GM21381 (cell line): ENCODE measurements at regions not wholly inside any gene's neighbourhood (a gene's known extent, or its start where the extent isn't known, plus 50 kb on each side); places are given as distances from the start of the nearest gene placed in this dataset.
"Not testable (repeated sequence)": the region's sequence is repeated elsewhere in the genome, so short reads cannot be mapped to it uniquely, and the experiment has no call there.

ENCODE experiments used
- ATAC-seq: cut with Tn5 transposase; IDR thresholded peaks from one replicate; pipeline ENCODE4 v1.9.1; 2021; ENCODE audit warnings: mild to moderate bottlenecking, moderate library complexity; ENCODE audit not compliant: unreplicated experiment

DNA sequence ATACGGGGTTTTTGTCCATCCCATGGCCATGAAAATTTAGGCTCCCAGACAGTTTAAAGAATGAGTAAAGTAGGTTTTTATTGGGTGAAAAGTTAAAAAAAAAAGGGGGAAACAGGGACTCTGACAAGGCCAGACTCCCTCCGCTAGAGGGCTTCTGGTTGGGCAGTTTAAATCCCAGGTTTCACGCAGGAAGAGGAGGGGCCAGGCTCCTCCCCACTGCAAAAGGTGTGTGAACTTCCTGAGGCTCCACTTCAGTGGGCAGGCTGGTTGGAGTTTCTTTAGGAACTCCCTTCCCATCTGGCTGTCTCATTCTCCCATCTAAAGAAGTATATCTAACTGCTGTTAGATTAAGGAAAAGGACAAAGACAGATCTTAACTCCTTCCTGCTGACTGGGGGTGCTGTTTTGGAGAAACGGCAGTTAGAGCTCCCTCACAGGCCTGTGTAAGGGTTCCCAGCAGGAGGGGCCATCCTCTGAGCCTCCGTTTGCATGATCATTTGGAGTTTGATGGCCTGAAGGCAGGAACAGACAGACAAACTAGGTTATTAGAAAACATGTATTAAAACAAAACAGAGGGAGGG lies 1160.7 kb downstream of the CNTNAP5 start:
- ATAC-seq = no peak

DNA sequence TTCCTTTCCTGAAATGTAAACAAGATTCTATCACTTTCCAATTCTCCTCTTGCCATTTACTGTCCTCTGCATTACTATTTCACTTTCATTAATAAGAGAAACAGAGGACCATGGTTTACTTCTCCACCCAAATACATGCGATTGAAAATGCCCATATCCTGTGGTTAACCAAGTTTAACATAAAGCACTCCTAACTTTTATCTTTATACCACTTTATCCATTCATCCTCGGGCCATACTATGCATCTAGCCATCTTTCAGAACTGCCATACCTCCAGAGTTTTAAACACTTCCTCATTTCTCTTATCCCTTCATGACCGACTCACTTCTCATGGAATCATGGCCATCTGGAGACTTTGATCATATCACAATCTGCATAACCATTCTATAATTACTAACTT lies 1182.3 kb downstream of the CNTNAP5 start:
- ATAC-seq = no peak

DNA sequence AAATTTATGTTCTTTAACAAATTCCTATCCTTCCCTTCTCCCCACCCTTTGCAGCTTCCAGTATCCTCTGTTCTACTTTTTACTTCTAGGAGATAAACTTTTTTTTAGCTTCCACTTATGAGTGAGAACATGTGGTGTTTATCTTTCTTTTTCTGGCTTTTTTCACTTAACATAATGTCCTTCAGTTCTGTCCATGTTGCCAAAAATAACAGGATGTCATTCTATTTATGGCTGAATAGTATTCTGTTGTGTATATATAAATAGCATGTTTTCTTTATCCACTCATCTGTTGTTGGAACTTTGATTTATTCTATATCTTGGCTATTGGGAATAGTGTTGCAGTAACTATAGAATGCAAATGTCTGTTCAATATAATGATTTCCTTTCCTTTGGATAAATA lies 1191.2 kb downstream of the CNTNAP5 start:
- no peak for ATAC-seq

DNA sequence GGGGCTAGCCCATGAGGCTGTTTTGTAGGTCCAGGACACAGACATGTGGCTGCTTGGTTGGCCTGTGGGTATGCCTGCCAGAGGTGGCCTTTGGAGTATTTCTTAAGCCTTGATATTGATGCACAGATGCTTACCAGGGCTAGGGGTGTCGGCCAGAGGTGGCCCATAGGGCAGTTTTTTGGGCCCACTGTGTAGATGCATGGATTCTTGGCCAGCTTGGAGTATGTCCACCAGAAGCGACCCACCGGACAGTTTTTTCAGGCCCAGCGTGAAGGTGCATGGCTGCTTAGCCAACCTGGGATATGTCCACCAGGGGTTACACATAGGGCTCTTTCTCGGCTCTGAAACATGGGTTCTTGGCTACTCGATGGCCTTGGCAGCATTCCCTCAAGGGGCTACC lies 1199.1 kb downstream of the CNTNAP5 start:
- ATAC-seq = no peak

DNA sequence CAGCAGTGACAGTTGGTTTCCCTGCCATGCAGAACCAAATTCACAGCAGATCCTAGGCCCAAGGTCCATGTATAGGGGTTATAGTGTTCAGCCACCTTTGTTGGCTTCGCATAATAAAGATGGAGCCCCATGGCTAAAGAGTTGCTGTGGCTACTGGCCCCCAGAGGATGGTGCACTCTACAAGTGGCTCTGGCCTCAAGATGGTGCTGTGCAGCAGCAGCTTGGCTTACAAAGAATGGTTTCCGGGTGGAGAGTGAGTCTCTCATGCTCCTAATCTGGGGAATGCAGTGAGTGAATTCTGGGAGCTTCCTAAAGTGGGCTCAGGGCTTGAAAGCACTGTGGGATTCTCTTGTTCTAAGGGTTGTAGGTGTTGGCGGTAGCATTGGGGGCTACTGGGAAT lies 1199.7 kb downstream of the CNTNAP5 start:
- ATAC-seq = no peak

DNA sequence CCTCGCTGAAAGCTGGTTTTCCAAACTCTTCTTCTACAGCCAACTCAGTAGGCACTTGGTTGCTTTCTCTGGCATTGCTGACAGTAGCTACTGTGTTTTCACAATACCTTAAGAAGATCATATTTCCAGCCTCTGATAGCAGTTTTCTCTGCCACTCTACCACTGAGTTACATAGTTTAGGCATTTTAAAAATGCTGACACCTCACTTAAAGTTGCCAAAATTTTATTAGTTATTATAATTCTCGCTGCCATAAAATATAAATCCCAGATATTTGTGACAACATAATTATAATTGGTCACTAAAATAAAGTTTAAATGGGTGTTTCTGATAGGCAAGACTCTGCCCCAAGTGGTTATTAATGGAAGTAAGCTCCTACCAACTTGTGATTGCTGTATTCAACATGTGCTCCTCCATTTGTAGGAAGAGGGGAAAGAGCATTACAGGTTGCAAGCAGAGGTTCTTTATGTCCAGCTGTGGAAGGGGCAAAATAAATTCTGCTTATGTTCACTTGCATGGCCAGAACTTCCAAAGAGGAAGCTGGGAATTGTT lies 1202.8 kb downstream of the CNTNAP5 start:
- ATAC-seq = no peak

DNA sequence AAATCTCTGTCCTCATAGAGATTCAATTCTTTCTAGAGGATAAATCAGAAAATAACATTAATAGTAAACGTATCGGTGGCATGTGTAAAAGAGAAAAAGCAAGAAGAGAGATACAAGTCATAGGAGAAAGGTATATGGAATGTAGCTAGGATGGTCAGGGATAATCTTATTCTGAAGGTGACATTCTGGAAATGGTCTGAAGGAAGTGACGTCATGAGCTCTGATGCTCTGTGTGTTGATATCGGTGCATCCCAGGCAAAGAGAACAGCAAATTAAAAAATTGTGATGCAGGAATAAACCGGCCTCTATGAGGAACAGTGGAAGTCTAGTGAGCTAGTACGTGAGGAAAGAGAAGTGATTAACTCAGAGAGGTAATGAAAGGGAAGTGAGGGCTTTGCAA lies 1215.8 kb downstream of the CNTNAP5 start:
- ATAC-seq = no peak

DNA sequence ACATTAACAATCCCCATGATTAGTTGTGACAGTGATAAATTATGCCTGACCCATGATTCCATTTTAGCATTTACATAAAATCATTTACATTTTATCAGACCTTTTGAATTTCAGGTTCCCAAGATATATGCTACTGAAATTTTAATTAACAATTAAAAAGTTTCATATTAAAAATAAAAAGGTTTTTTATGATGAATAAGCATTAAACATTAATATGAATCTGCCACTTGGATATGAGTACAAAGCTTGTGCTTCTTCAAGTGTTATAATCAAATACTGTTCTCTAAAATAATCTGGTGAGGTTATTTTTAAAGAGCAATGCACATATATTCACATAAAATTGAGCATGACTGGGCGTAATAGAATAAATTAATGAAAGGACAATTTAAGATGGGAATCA lies 1218.0 kb downstream of the CNTNAP5 start:
- no peak for ATAC-seq

DNA sequence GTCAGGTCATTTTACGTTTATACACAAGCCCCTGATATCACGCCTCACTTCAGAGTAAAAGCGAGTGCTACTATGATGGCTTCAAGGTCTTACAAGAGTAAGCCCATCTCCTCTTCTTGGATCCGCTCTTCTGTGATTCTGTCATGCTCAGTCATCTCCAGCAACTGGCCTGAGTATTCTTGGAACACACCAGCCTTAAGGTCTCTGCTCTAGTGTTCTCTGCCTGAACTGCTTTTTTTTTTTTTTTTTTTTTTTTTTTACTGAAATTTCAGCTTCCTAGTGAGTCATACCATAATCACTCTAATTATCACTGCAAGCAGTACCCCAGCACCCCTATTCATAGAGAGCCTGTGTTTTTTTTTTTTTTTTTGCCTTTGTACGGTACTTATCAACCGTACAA lies 1228.9 kb downstream of the CNTNAP5 start:
- no peak for ATAC-seq

DNA sequence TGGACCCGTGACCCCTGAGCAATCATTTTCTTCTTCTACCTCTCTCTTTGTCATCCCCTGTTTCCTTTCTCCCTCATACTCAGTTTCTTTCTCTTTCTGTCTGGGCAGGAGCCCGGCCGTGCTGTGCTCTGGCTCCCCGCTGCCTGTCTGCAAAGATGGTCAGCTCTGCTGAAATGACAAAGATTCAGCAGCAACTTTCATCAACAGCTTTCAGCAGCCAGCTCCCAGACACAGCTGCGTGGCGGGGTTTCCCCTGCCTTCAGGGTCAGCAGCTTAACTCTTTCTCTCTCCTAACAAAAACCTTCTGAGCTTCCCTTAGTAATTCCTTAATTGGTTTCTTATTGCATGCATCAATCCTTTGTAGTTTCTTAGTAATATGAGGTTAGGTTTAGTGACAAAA lies 1234.4 kb downstream of the CNTNAP5 start:
- ATAC-seq = no peak

DNA sequence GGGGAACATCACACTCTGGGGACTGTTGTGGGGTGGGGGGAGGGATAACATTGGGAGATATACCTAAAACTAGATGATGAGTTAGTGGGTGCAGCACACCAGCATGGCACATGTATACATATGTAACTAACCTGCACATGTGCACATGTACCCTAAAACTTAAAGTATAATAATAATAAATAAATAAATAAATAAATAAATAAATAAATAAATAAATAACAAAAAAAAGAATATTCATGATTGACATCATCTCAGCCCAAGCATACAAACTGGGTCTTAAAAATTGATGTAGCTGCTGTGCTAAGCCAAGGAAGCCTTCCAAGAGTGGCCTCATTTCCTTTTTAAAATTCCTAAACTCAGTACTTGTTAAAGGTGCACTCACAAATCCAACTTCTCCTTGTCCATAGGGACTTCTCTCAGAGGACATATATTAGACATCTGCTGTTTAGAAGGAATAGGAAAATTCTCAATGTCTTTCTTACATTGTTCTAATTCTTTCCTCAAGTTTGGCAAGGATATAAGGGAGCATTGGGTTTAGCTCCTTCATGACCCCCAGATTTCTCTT lies 1235.4 kb downstream of the CNTNAP5 start:
- not testable (repeated sequence) for ATAC-seq

DNA sequence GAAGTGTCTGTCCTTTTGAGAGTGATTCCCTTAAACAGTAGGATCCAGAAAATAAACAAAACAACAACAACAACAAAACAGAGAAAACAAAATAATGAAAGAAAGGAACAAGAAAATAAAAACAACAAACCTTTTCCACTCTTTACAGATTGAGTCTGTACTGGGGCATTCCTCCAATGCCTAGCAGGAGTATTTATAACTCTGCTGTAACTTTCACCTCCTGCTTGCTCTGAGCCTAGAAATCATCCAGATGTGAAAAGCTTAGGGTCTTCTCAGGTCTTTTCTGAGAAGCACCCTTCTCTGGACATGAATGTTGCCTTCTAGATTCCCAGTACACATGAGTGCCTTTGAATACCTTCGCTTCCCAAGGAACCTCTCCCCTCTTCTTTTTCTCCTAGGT lies 1239.4 kb downstream of the CNTNAP5 start:
- ATAC-seq = no peak

DNA sequence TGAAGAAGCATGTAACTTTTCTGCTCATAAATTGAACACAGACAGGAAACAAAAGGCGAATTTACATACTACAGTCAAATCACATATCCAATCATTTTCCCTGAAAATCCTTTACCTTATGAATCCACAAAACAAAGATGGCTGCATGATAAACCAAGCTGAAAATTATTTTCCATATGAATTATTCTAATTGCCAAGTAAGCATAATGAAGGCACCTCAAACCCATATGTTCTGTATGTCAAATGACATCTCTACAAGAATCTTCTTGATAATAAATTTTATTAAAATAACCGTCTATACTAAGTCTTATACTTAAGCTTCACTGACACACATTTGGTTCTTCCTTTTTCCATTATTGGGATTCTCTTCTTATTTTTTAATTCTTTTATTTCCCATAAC lies 1242.6 kb downstream of the CNTNAP5 start:
- ATAC-seq = no peak

DNA sequence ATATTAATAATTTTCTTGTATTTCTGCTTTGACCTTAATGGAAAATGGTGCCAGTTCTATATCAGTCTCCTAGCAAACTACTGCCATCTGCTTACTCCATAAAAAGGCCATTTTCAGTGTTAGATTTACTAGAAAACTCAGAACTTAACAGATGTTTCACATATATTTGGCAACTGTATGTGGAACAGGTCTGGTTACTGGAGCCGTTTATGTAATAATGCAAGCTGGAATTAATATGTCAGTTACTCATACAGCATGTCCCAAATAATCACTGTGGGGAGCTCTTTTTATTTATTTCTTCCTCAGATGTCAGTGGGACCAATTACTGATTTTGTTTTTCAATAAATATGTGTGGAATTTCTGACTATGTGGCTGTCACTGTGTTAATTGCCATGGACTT lies 1247.6 kb downstream of the CNTNAP5 start:
- no peak for ATAC-seq

DNA sequence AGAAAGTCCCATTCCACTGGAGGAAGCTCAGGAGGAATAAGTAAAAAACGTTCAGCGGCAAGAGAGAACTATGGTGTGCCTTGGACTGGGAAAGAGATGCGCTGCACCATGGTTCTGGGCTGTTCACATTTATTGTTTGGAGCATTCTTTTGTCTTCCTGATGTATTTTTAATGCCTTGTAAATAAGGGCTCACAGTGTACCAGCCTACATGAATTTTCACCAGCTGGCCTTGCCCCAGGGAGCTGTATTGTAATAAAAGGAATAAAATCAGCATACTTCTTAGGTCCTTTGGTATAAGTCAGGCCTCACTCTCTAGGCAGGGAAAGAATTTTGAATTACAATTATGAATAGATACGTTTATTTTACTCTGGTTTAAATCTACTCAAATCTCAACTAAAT lies 1249.6 kb downstream of the CNTNAP5 start:
- ATAC-seq = no peak

DNA sequence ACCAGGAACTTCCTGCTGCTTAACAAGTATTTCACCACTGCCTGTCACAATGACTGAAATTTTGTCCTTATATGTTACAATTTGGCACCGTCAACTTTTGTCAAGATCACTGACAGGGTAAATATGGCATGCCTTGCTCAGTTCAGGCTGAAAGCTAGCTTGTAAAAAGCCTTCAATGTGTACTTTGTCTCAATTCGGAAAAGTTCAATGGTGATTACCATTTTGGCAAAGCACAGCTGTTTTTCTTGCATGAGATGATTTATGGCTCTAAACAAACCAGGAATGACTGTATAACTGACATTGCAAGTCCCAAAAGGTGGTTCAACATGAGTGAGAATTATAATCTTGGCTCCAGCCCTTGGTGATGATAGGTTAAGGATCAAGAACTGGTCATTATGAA lies 1255.2 kb downstream of the CNTNAP5 start:
- no peak for ATAC-seq

DNA sequence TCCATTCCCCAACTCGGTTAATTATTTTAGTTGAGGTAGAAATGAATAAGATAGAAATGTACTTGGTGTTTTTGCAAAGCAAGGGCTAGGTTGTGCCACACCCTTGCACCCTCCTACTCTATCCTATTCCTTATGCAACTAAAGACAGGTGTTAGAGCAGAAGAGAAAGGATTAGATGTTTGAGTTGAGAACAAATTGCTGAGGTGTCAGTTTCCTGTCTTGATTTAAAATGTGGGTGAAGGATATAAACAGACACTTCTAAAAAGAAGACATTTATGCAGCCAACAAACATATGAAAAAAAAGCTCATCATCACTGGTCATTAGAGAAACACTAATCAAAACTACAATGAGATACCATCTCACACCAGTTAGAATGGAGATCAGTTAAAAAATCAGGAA lies 1256.2 kb downstream of the CNTNAP5 start:
- ATAC-seq = no peak

DNA sequence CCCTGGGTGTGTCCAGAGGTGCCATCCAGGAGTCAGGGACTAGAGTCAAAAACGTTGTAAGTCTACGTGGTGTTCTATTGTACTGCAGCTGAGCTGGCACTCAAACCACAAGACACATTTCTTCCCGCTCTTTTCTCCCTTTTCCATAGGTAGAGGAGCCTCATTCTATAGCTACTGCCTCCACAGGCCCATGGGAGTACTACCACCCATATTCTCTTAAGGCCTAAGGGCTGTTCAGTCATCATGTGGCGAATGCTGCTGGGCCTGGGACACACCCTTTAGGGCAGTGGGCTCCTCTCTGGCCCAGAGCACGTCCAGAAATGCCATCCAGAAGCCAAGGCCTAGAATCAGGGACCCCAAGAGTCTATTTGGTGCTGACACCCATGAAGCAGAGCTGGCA lies 1271.7 kb downstream of the CNTNAP5 start:
- no peak for ATAC-seq

DNA sequence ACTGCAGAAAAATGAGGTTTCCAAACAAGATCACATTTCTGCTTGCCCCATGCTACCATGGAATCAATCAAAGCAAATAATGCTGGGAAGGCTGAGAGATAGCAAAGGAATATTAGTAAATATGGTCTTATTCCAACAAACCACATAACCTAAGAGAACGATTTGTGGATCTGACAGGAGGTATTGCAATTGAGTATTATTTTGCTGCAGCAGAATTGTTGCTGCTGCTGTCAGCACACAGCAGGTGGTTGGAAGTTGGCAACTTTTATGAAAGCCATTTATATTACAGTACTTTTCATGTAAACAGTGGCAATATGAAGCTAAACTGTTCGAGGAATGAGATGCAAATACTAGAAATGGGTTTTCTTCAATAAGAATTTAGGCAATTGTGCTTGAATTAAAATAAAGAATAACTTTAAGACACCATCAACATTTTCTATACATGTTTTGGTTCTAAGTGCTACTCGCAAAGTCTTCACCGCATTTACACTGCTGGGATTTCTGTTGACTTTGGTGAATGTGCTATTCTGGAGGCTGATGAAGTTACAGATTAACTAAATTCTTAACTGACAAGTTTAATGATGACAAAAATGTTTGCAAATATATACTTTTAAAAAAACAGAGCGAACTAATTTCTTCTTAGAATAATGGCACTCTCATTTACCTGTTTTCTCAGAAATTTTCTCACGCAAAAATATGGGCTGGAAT lies 1285.7 kb downstream of the CNTNAP5 start:
- no peak for ATAC-seq

DNA sequence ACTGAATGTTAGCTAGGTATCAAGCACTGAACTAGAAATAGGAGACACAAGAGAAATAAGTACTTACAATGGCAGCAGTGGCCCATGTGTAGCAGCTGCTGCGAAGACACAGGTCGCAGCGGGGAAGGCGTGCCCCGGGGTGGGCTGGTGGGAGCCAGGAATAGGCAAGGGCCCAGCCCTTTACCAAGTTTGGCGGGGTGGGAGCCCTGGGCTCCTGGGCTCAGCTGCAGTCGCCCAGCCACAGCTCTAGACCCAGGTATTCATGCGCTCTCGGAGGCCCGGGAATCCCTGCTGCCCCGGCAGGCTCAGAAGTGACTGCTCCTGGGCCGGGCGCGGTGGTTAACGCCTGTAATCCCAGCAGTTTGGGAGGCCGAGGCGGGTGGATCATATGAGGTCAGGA lies 1287.3 kb downstream of the CNTNAP5 start:
- ATAC-seq = no peak

DNA sequence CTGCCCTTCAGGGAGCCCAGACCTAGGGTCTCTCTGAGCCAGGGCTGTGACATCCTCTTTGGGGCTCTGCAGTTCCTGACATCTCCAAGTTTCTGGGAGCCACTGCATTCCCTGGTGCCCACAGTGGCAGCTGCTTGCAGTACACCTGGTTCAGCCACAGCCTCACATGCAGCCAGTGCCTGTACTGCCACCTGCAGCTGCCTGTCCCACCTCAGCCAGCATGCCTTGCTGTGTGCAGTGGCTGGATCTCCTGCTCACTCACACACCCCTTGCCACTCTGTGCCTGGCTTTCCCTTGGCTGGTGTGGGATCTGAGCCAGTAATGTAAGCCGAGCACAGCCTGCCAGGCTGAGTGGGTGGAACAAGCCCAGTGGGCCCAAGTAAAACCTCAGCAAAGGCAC lies 1288.7 kb downstream of the CNTNAP5 start:
- no peak for ATAC-seq

DNA sequence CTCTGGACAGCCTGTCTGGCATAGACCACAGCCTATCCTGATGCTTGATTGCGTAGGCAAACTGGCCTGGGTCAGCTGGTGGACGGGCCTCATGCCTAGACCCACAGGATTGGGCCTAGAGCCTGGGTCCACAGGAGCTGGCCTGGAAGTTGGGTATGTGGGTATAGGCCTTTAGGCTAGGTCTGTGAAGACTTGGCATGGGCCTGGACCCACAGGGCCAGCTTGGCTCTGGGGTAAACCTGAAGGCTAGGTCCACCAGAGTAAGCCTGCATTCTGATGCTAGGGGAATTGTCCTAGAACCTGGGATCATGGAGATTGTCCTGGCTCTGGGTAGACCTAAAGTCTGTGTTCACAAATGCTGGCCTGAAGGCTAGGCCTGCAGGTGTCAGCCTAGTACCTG lies 1293.7 kb downstream of the CNTNAP5 start:
- no peak for ATAC-seq
